H1 (cell line): ENCODE measurements at regions not wholly inside any gene's neighbourhood (a gene's known extent, or its start where the extent isn't known, plus 50 kb on each side); places are given as distances from the start of the nearest gene placed in this dataset.

Source experiments
- CTCF ChIA-PET: fragments of 300-600 bp; sonication (Branson Sonifier 250); formaldehyde crosslinking; loops from one replicate; lab custom pipeline; 2021; ENCODE audit not compliant: partially characterized antibody; lab: Charles Lee
- POLR2A ChIA-PET: fragments of 300-600 bp; sonication (Branson Sonifier 250); formaldehyde crosslinking; loops from one replicate; lab custom pipeline; 2021; ENCODE audit warnings: inconsistent platforms; ENCODE audit not compliant: partially characterized antibody; lab: Charles Lee
- DNase-seq, 2 experiments: peaks; one replicate each; pipeline versions ENCODE4 v3.0.0 to v3.0.0-alpha.2; 2010 to 2022; ENCODE audit warnings: low spot score in 2 of 2, low read depth in 1 of 2, mixed read lengths in 1 of 2
- FAIRE-seq: peaks from 2 replicates; lab custom pipeline; 2011; peaks lifted over from hg19 to GRCh38; lab: Jason Lieb, UNC
- H2AFZ ChIP-seq: 2 replicates; pipeline ENCODE4 v1.8.1; 2012; ENCODE audit warnings: low read length, inconsistent platforms
- H2AK5ac ChIP-seq: 2 replicates; pipeline ENCODE4 v1.6.1; 2013; ENCODE audit warnings: low read depth, low read length
- H2BK120ac ChIP-seq: replicated peaks from 2 replicates; pipeline ENCODE3; 2013; ENCODE audit warnings: low read depth, low read length, inconsistent platforms
- H2BK12ac ChIP-seq: 2 replicates; pipeline ENCODE4 v1.6.1; 2013; ENCODE audit warnings: low read depth, low read length
- H2BK15ac ChIP-seq: 2 replicates; pipeline ENCODE4 v1.6.1; 2013; ENCODE audit warnings: low read length
- H2BK20ac ChIP-seq: 2 replicates; pipeline ENCODE4 v1.6.1; 2013; ENCODE audit warnings: low read length
- H2BK5ac ChIP-seq: 2 replicates; pipeline ENCODE4 v1.6.1; 2013; ENCODE audit warnings: low read depth, low read length
- H3K14ac ChIP-seq: 2 replicates; pipeline ENCODE4 v1.6.1; 2013; ENCODE audit warnings: inconsistent platforms; ENCODE audit not compliant: insufficient read length
- H3K18ac ChIP-seq: 2 replicates; pipeline ENCODE4 v1.6.1; 2013; ENCODE audit warnings: low read length; ENCODE audit errors: extremely low read depth
- H3K23ac ChIP-seq: 2 replicates; pipeline ENCODE4 v1.6.1; 2013; ENCODE audit warnings: inconsistent platforms; ENCODE audit not compliant: insufficient read length
- H3K23me2 ChIP-seq: 2 replicates; pipeline ENCODE4 v1.6.1; 2013; ENCODE audit warnings: low read depth, low read length
- H3K27ac ChIP-seq: 2 replicates; pipeline ENCODE4 v1.6.1; 2011; ENCODE audit warnings: low read depth, low read length, inconsistent platforms
- H3K27me3 ChIP-seq, 4 experiments: replicated peaks in 1 of 4; 1 replicate in 1 of 4; 2 replicates in 3 of 4; pipeline versions ENCODE4 v1.6.1 to v1.8.1; 2011 to 2013; ENCODE audit warnings: low read length in 3 of 4, mild to moderate bottlenecking in 3 of 4, inconsistent platforms in 2 of 4, mixed read lengths in 2 of 4, moderate library complexity in 1 of 4; ENCODE audit not compliant: control insufficient read depth in 3 of 4, insufficient read depth in 3 of 4; ENCODE audit errors: extremely low read depth in 1 of 4
- H3K36me3 ChIP-seq, 4 experiments: 2 replicates each; pipeline versions ENCODE4 v1.6.1 to v1.8.1; 2011 to 2013; ENCODE audit warnings: mild to moderate bottlenecking in 4 of 4, low read length in 3 of 4, moderate library complexity in 2 of 4, control low read depth in 1 of 4, inconsistent platforms in 1 of 4; ENCODE audit not compliant: insufficient read depth in 4 of 4, control insufficient read depth in 2 of 4
- H3K4ac ChIP-seq: replicated peaks from 2 replicates; pipeline ENCODE3; 2013; ENCODE audit warnings: low read length, low read depth, mixed read lengths, inconsistent platforms; ENCODE audit not compliant: insufficient read length
- H3K4me1 ChIP-seq, 4 experiments: replicated peaks in 1 of 4; 1 replicate in 1 of 4; 2 replicates in 3 of 4; pipeline versions ENCODE4 v1.6.1 to v1.8.1; 2011 to 2013; ENCODE audit warnings: low read length in 3 of 4, inconsistent platforms in 2 of 4, mixed read lengths in 1 of 4; ENCODE audit not compliant: insufficient read depth in 4 of 4, control insufficient read depth in 3 of 4
- H3K4me2 ChIP-seq, 2 experiments: 2 replicates each; pipeline versions ENCODE4 v1.6.1 to v1.8.1; 2011 to 2013; ENCODE audit warnings: low read depth in 2 of 2, low read length in 2 of 2, control low read depth in 1 of 2, inconsistent platforms in 1 of 2, mild to moderate bottlenecking in 1 of 2; ENCODE audit not compliant: insufficient read depth in 1 of 2
- H3K4me3 ChIP-seq, 4 experiments: fragments of 200-600, 300-600 bp in 1 of 4; sonication (generic), shearing (Covaris generic), sonication (Bioruptor Twin) in 1 of 4; 2 replicates each; pipeline versions ENCODE4 v1.5.1 to v1.8.1; 2011 to 2016; ENCODE audit warnings: low read length in 4 of 4, low read depth in 3 of 4, control low read depth in 2 of 4, inconsistent platforms in 2 of 4, mild to moderate bottlenecking in 2 of 4, mixed read lengths in 1 of 4, moderate library complexity in 1 of 4; ENCODE audit not compliant: insufficient read depth in 2 of 4; ENCODE audit errors: extremely low read depth in 1 of 4
- H3K56ac ChIP-seq: replicated peaks from 2 replicates; pipeline ENCODE3; 2013; ENCODE audit warnings: low read depth, mild to moderate bottlenecking, mixed read lengths, low read length, inconsistent platforms; ENCODE audit not compliant: insufficient read length
- H3K79me1 ChIP-seq: 2 replicates; pipeline ENCODE4 v1.6.1; 2013; ENCODE audit warnings: low read depth, low read length, control low read depth
- H3K79me2 ChIP-seq, 2 experiments: 2 replicates each; pipeline versions ENCODE4 v1.6.1 to v1.8.1; 2012 to 2013; ENCODE audit warnings: low read length in 2 of 2, mild to moderate bottlenecking in 2 of 2, inconsistent platforms in 1 of 2; ENCODE audit not compliant: insufficient read depth in 2 of 2, control insufficient read depth in 1 of 2
- H3K9ac ChIP-seq, 4 experiments: replicated peaks in 1 of 4; 1 replicate in 1 of 4; 2 replicates in 3 of 4; pipeline versions ENCODE4 v1.6.1 to v1.8.1; 2011 to 2013; ENCODE audit warnings: low read depth in 3 of 4, low read length in 3 of 4, control low read depth in 2 of 4, mild to moderate bottlenecking in 2 of 4, moderate library complexity in 2 of 4, inconsistent platforms in 1 of 4; ENCODE audit errors: extremely low read depth in 1 of 4
- H3K9me3 ChIP-seq, 2 experiments: 2 replicates each; pipeline versions ENCODE4 v1.6.1 to v1.8.1; 2012 to 2013; ENCODE audit warnings: mild to moderate bottlenecking in 2 of 2, moderate library complexity in 2 of 2, control low read depth in 1 of 2, inconsistent platforms in 1 of 2, low read depth in 1 of 2, low read length in 1 of 2, mixed read lengths in 1 of 2; ENCODE audit not compliant: insufficient read depth in 2 of 2
- H4K20me1 ChIP-seq, 2 experiments: replicated peaks in 1 of 2; 2 replicates each; pipeline versions ENCODE3 to v1.8.1; 2011 to 2013; ENCODE audit warnings: inconsistent platforms in 2 of 2, low read length in 2 of 2, mild to moderate bottlenecking in 1 of 2; ENCODE audit not compliant: insufficient read depth in 2 of 2, control insufficient read depth in 1 of 2
- H4K5ac ChIP-seq: 2 replicates; pipeline ENCODE4 v1.6.1; 2013; ENCODE audit warnings: low read length, low read depth, mixed read lengths, inconsistent platforms; ENCODE audit not compliant: insufficient read length
- H4K8ac ChIP-seq: 2 replicates; pipeline ENCODE4 v1.8.0; 2013; ENCODE audit warnings: mild to moderate bottlenecking, moderate library complexity, low read length, inconsistent platforms; ENCODE audit not compliant: insufficient read depth; ENCODE audit errors: extremely low read depth
- H4K91ac ChIP-seq: replicated peaks from 2 replicates; pipeline ENCODE3; 2013; ENCODE audit warnings: low read length, mixed read lengths, inconsistent platforms; ENCODE audit not compliant: insufficient read length
- BACH1 ChIP-seq: IDR thresholded peaks from 2 replicates; pipeline ENCODE4 v1.6.1; 2012; ENCODE audit warnings: low read length, improper control_type of control experiment
- BCL11A ChIP-seq, 2 experiments: IDR thresholded peaks; one replicate each; pipeline ENCODE4 v1.6.1; 2011; ENCODE audit warnings: low read depth in 2 of 2, low read length in 2 of 2, mild to moderate bottlenecking in 2 of 2
- BRCA1 ChIP-seq: IDR thresholded peaks from 2 replicates; pipeline ENCODE4 v1.6.1; 2012; ENCODE audit warnings: low read depth, low read length, improper control_type of control experiment
- HDAC6 ChIP-seq: IDR thresholded peaks from one replicate; pipeline ENCODE4 v1.7.1; 2012; ENCODE audit warnings: low read depth, mild to moderate bottlenecking, inconsistent platforms, low read length, moderate library complexity
- JUN ChIP-seq: IDR thresholded peaks from 2 replicates; pipeline ENCODE4 v1.6.1; 2011; ENCODE audit warnings: low read depth, mild to moderate bottlenecking, improper control_type of control experiment, low read length
- KDM1A ChIP-seq: fragments of 200-600, 300-600 bp; sonication (generic); IDR thresholded peaks from 2 replicates; pipeline ENCODE4 v1.7.1; 2016; ENCODE audit warnings: mild to moderate bottlenecking, low read length, borderline replicate concordance
- KDM5A ChIP-seq: fragments of 200-600 bp; IDR thresholded peaks from 2 replicates; pipeline ENCODE4 v1.7.1; 2012; ENCODE audit warnings: mild to moderate bottlenecking, low read length, inconsistent platforms, mixed read lengths
- POLR2A ChIP-seq, 2 experiments: IDR thresholded peaks; 1 replicate in 1 of 2; 2 replicates in 1 of 2; pipeline ENCODE4 v1.6.1; 2011; ENCODE audit warnings: low read depth in 2 of 2, low read length in 2 of 2, mild to moderate bottlenecking in 2 of 2; ENCODE audit errors: control extremely low read depth in 1 of 2
- RBBP5 ChIP-seq: IDR thresholded peaks from 2 replicates; pipeline ENCODE4 v1.7.1; 2012; ENCODE audit warnings: low read depth, mild to moderate bottlenecking, inconsistent platforms, low read length, moderate library complexity, borderline replicate concordance
- SP2 ChIP-seq: IDR thresholded peaks from 2 replicates; pipeline ENCODE4 v1.6.1; 2012; ENCODE audit warnings: mild to moderate bottlenecking, low read length, inconsistent platforms
- SP4 ChIP-seq: IDR thresholded peaks from 2 replicates; pipeline ENCODE4 v1.6.1; 2012; ENCODE audit warnings: low read length, inconsistent platforms
- TEAD4 ChIP-seq: IDR thresholded peaks from 2 replicates; pipeline ENCODE4 v1.6.1; 2012; ENCODE audit warnings: low read depth, low read length, inconsistent platforms, mixed read lengths
- WGBS, 2 experiments: shearing (Covaris generic) in 1 of 2; methylation state at CpG; one replicate each; pipeline versions ENCODE4 v1.1.6 to v1.1.7; 2013 to 2015; ENCODE audit warnings: low lambda C conversion rate in 2 of 2, mixed read lengths in 2 of 2, inconsistent platforms in 1 of 2, low coverage in 1 of 2, missing lambda C conversion rate in 1 of 2; ENCODE audit not compliant: insufficient replicate concordance in 2 of 2, insufficient coverage in 1 of 2, insufficient read length in 1 of 2; ENCODE audit errors: extremely low coverage in 1 of 2, missing lambda C conversion rate in 1 of 2; 5-methylcytosine and 5-hydroxymethylcytosine counted together
- TF ChIP-seq, protein P1 (sequence below): IDR thresholded peaks from 2 replicates; pipeline ENCODE4 v1.6.1; 2012; ENCODE audit warnings: inconsistent platforms
- TF ChIP-seq, protein P2 (sequence below): IDR thresholded peaks from 2 replicates; pipeline ENCODE4 v1.6.1; 2012; ENCODE audit warnings: low read length, inconsistent platforms

DNA sequence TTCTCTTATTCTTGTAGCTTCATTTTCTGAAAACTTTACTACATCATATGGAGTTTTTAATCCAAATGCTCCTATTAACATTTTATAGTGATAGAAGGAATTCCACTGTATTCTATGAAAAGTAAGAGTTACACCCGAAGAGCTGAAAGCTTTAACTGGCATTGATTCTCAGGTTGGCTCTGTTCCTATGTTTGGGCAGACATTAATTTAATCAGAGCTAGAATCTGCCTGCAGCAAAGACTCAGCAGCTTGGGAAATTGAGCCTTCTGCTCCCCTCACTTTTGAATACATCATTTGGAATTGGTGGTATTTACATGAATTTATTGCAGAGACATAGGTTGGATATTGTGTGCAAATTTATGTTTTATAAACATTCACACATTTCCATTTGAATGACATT is 1494.7 kb downstream of the CDH8 start:
- Histone ChIP-seq H3K27ac (no peak overlapping the region), H3K4me3 (no peak overlapping the region), H3K4me1 (0 out of 7 replicates have a peak, but pooled peaks cover 0 to 3% (median 0%) of the 10 kb centered on the region in 4 experiments), H2BK20ac (no peak overlapping the region), H4K91ac (no peak overlapping the region), H3K36me3 (no peaks in the 10 kb centered on the region), H2BK120ac (no peak overlapping the region), H3K23me2 (no peaks in the 10 kb centered on the region; the same call in 1 of the 2 replicates), H4K20me1 (no peaks in the 10 kb centered on the region), H3K9ac (no peak overlapping the region), H3K14ac (no peak overlapping the region), H3K27me3 (no peaks in the 10 kb centered on the region), H2BK15ac (no peak overlapping the region), H3K4me2 (no peak overlapping the region), H2AFZ (no peak overlapping the region), H2BK12ac (no peak overlapping the region), H3K4ac (no peak overlapping the region), H3K9me3 (0 out of 4 replicates have a peak, but pooled peaks cover 0 to 3% of the 10 kb centered on the region in 2 experiments), H3K23ac (no peak overlapping the region), H3K79me1 (no peaks in the 10 kb centered on the region), H3K79me2 (no peaks in the 10 kb centered on the region), H4K8ac (no peak overlapping the region), H2BK5ac (no peak overlapping the region), H3K56ac (no peak overlapping the region), H4K5ac (no peak overlapping the region), H2AK5ac (no peak overlapping the region), H3K18ac (no peak overlapping the region)
- no peak for FAIRE-seq
- 95% methylated on average over 1 of the region's 1 CpG; no CpG with 5 or more reads in 1 of the 2 experiments for WGBS, 2 experiments
- ChIA-PET CTCF (no interaction called here), POLR2A (no interaction called here)
- no peak for DNase-seq
- TF ChIP-seq, protein P1, sequence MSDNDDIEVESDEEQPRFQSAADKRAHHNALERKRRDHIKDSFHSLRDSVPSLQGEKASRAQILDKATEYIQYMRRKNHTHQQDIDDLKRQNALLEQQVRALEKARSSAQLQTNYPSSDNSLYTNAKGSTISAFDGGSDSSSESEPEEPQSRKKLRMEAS = no peak
- TF ChIP-seq RBBP5 (no peak), JUN (no peak), KDM5A (no peak), SP2 (no peak), POLR2A (IDR thresholded peaks at IDR 0.05; ENCODE audit: control extremely low read depth in 1 of 2, low read depth in 2 of 2, low read length in 2 of 2) (no peak), SP4 (no peak), TEAD4 (no peak), HDAC6 (no peak), BRCA1 (no peak), KDM1A (no peak), BCL11A (IDR thresholded peaks at IDR 0.05; ENCODE audit: low read depth in 2 of 2, low read length in 2 of 2) (no peak), BACH1 (no peak)
- TF ChIP-seq, protein P2, sequence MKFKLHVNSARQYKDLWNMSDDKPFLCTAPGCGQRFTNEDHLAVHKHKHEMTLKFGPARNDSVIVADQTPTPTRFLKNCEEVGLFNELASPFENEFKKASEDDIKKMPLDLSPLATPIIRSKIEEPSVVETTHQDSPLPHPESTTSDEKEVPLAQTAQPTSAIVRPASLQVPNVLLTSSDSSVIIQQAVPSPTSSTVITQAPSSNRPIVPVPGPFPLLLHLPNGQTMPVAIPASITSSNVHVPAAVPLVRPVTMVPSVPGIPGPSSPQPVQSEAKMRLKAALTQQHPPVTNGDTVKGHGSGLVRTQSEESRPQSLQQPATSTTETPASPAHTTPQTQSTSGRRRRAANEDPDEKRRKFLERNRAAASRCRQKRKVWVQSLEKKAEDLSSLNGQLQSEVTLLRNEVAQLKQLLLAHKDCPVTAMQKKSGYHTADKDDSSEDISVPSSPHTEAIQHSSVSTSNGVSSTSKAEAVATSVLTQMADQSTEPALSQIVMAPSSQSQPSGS = no peak
